ENCODE measurements at regions not wholly inside any gene's neighbourhood (a gene's known extent, or its start where the extent isn't known, plus 50 kb on each side); places are given as distances from the start of the nearest gene placed in this dataset.

GRCh38 chrX:143998261-143998660, 114.4 kb downstream of the UBE2NL start:
- no peaks in the 10 kb centered on the region for H3K9me3 ChIP-seq (replicated peaks; ENCODE audit: control insufficient read depth, insufficient read depth, low read length)
- ChIA-PET CTCF (no interaction called here), RAD21 (ENCODE audit: unreplicated experiment) (no interaction called here), POLR2A (no interaction called here), SMC1A (ENCODE audit: uncharacterized antibody, unreplicated experiment) (no interaction called here)
- ATAC-seq = no peak
- DNase-seq (ENCODE audit: low read depth, low spot score) = no peak
- no peaks in the 10 kb centered on the region for H3K27me3 ChIP-seq (replicated peaks in 1 of 2; ENCODE audit: control insufficient read depth in 2 of 2, insufficient read depth in 2 of 2, low read length in 1 of 2)
- H3K4me1 ChIP-seq (ENCODE audit: control insufficient read depth, insufficient read depth, low read length) = no peaks in the 10 kb centered on the region
- no peak overlapping the region for H3K4me2 ChIP-seq (ENCODE audit: control insufficient read depth, insufficient read depth)
- no peaks in the 10 kb centered on the region for H3K36me3 ChIP-seq (ENCODE audit: control insufficient read depth in 2 of 2, insufficient read depth in 2 of 2, low read length in 1 of 2)
- FAIRE-seq = no peak
- H3K79me2 ChIP-seq (ENCODE audit: control insufficient read depth, insufficient read depth, low read length) = no peaks in the 10 kb centered on the region
- no peak overlapping the region for H3K9ac ChIP-seq (ENCODE audit: control insufficient read depth, insufficient read depth, low read length)
- H2AFZ ChIP-seq (ENCODE audit: control insufficient read depth, low read depth, low read length) = no peak overlapping the region
- TF ChIP-seq POLR2AphosphoS5 (IDR thresholded peaks at IDR 0.05; ENCODE audit: low read length) = no peak
- no peak for TF ChIP-seq TCF12 (IDR thresholded peaks at IDR 0.05; ENCODE audit: low read depth, low read length)
- no peak for TF ChIP-seq RELB (IDR thresholded peaks at IDR 0.05; ENCODE audit: low read depth)
- no peak for TF ChIP-seq NR2C2 (IDR thresholded peaks at IDR 0.05; ENCODE audit: borderline replicate concordance, control insufficient read depth, insufficient read length, low read depth)
- TF ChIP-seq, protein P1, sequence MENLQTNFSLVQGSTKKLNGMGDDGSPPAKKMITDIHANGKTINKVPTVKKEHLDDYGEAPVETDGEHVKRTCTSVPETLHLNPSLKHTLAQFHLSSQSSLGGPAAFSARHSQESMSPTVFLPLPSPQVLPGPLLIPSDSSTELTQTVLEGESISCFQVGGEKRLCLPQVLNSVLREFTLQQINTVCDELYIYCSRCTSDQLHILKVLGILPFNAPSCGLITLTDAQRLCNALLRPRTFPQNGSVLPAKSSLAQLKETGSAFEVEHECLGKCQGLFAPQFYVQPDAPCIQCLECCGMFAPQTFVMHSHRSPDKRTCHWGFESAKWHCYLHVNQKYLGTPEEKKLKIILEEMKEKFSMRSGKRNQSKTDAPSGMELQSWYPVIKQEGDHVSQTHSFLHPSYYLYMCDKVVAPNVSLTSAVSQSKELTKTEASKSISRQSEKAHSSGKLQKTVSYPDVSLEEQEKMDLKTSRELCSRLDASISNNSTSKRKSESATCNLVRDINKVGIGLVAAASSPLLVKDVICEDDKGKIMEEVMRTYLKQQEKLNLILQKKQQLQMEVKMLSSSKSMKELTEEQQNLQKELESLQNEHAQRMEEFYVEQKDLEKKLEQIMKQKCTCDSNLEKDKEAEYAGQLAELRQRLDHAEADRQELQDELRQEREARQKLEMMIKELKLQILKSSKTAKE (IDR thresholded peaks at IDR 0.05; ENCODE audit: low read depth, poor library complexity, severe bottlenecking) = no peak
- no peak for TF ChIP-seq CTCF (IDR thresholded peaks at IDR 0.05 in 2 of 3, conservative IDR thresholded peaks at IDR 0.05 in 1 of 3; ENCODE audit: control insufficient read depth in 2 of 3, extremely low read depth in 1 of 3, insufficient read depth in 1 of 3, low read depth in 3 of 3, low read length in 3 of 3)
- no peak for TF ChIP-seq TBL1XR1 (IDR thresholded peaks at IDR 0.05; ENCODE audit: low read depth, low read length)
- no peak for TF ChIP-seq KAT2A (conservative IDR thresholded peaks at IDR 0.05; ENCODE audit: control insufficient read depth, low read depth, low read length)
- no TSS peak for BruUV-seq (replicated peaks)
- WGBS (ENCODE audit: insufficient coverage, insufficient replicate concordance, low lambda C conversion rate, missing lambda C conversion rate) = 32% methylated on average over 6 of the region's 6 CpGs
- in situ Hi-C loops (cut with MboI) (no loop called here), intact Hi-C loops (cut with micrococcal nuclease; ENCODE audit: unreplicated experiment) (no loop called here)
- no peak overlapping the region for H3K27ac ChIP-seq (ENCODE audit: control insufficient read depth, insufficient read depth)
- no peak overlapping the region for H3K4me3 ChIP-seq
- H4K20me1 ChIP-seq (ENCODE audit: control insufficient read depth, insufficient read depth) = no peaks in the 10 kb centered on the region
